ENCODE measurements at regions not wholly inside any gene's neighbourhood (a gene's known extent, or its start where the extent isn't known, plus 50 kb on each side); places are given as distances from the start of the nearest gene placed in this dataset.
"Not testable (repeated sequence)": the region's sequence is repeated elsewhere in the genome, so short reads cannot be mapped to it uniquely, and the experiment has no call there.

DNA sequence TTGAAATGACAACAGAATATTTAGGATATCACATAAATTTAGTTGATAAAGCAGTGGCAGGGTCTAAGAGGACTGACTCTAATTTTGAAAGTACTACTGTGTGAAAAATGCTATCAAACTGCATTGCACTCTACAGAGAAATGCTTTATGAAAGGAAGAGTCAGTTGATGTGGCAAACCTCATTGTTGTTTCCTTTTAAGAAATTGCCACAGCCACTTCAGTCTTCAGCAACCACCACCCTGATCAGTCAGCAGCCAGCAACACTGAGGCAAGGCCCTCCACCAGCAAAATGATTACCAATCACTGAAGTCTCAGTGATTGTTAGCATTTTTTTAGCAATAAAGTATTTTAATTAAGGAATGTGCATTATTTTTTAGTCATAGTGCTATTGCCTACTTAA lies 488.7 kb upstream of the SLC39A10 start:
- DNase-seq (ENCODE audit: low read depth in 2 of 2) = no peak

DNA sequence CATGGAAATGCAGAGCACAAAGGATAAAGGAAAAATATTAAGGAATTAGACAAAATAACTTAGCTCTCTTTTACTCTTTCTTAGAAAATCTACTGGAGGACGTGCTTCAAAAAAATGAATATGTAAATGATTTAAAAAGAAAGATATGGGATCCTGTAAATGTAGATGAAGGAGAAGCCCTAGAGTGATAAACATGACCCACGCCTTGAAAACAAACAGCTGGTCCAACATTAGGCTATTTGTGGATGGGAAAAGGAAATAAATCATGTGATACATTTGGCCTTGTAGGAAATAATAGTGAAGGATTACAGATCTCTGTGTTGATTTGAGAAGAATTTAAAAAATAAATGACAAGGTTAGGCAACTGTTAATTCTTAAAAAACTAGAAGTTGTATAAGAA lies 492.1 kb upstream of the SLC39A10 start:
- no peak for DNase-seq (ENCODE audit: low read depth in 2 of 2)

DNA sequence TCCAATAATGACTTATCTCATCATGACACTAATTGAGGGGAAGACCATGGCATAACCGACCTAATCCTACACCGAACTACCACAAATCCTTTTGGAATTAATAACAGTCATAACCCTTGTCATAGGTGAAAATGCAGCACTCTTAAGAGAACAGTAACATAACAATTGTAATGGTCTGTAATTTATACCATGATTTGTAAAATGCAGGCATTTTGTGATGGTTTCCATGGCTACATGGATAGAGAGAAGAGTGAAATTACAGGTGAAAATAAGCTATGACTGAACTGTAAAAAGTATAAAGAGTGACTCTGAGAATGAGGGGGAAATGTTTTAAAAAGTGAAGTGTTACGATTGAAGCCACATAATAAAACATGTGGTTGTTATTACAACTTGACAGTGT lies 494.1 kb upstream of the SLC39A10 start:
- DNase-seq (ENCODE audit: low read depth in 2 of 2) = no peak

DNA sequence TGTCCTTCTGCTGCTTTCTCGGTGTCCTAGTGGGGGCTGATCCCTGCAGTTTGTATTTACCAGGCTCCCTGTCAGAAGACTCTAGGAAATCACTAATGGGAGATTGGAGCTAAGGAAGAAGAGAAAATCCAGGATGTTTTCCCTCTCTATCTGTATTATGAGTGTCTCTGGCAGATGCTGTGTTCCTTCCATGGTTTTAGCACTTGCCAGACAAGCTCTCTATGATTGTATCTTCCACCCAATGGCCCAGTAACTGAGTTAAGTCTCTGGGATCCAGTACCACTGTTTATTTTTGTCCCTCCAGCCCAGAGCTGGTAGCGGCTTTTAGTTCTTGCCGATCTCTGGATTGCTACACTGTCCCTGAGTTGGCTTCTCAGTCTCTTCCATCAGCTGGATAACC lies 494.8 kb upstream of the SLC39A10 start:
- no peak for DNase-seq (ENCODE audit: low read depth in 2 of 2)

DNA sequence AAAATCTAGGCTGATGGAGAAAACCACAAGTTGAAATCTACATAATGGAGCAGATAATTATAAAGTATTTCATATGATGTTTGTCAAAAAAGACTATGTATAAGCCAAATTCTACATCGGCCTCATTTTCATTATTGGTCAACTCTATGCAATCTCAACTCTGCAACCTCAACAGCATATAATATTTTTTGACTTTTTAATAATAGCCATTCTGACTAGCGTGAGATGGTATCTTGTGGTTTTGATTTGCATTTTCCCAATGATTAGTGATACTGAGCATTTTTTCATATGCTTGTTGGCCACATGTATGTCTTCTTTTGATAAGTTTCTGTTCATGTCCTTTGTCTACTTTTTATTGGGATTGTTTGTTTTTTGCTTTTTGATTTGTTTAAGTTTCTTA lies 496.1 kb upstream of the SLC39A10 start:
- no peak for DNase-seq (ENCODE audit: low read depth in 2 of 2)

DNA sequence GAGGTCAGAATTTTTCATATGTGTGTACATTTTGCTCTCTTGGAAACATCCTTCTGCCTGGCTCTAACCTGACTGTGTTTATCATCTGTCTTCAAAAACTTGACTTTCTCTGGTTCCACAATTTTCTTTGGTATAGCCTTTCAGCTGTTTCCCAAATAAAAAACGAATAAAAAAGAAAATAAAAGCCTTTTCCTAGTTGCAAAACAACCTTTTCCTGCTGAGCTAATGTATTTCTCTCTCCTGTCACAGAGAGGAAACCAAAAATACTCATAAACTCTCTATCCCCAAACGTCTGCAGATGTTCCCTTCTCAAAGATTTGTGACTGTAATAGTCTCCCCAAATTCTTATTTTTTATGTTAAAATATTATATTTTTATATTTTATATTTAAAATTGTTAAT lies 505.3 kb upstream of the SLC39A10 start:
- no peak for DNase-seq (ENCODE audit: low read depth in 2 of 2)

DNA sequence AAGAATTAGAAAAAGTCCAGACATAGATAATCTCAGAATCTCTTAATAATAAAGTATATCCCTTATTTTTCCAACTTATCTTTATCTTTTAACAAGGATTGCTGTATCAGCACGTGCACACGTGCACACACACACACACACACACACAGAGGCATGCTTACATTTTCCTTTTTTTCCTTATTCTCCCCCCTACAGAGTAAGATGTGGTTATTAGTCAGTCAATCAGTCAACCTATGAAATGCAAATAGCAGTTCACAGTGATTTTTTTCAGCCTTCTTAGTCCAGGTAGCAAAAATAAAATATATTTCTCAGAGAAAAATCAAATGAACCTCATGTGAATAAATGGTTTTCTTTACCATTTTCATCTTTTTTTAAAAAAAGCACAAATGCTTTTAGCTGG lies 506.2 kb upstream of the SLC39A10 start:
- DNase-seq (ENCODE audit: low read depth in 2 of 2) = no peak

DNA sequence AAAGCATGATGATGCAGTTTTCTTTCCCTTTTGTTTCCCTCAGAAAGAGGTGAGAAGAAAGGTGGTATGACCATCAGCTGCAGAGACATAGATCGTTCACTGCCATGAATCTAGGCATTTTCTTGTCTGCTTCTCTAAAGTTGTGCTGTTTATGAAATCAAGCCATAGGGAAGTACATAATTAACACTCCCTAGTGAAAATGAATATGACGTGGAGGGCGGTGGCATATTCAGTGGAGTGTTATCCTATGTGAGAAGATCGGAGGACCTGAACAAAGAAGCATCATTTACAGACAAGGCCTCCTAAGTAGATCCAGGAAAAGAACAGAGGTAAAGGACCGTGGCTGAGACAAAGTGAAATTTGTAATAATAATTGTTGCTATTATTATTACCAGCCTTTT lies 509.0 kb upstream of the SLC39A10 start:
- DNase-seq (ENCODE audit: low read depth in 2 of 2) = no peak

DNA sequence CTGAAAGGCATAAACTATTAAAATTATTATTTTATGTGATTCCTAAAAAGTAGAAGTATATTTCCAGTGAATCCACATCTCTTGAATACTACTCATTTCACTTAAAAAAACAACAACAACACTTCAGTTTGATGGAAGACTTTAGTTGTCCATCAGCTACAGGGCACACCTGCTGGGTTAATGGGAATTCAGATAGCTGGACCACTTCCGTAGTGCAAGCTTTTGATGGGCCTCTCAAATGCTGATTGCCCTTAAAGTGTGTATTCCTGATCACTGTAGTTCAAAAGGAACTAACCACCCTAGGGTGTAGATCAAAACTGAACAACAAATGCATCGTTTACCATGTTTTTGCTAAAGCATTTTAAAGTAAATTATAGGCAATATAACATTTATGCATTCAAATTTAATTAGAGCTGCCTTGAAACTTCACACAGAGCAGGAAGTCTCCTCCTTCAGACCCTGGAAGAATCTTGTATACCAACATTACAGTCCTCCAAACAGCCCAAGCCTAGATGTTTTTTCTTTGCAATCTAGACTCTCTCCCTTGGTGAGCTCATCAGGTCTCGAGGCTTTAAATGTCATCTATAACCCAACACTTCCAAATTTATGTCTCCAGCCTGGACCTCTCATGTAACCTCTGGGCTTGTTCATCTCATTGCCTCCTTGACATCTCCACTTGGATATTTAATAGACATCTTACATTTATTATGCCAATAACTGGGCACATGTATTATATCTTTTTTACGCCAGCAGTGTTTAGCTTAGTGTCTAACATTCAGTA lies 510.1 kb upstream of the SLC39A10 start:
- no peak for DNase-seq (ENCODE audit: low read depth in 2 of 2)

DNA sequence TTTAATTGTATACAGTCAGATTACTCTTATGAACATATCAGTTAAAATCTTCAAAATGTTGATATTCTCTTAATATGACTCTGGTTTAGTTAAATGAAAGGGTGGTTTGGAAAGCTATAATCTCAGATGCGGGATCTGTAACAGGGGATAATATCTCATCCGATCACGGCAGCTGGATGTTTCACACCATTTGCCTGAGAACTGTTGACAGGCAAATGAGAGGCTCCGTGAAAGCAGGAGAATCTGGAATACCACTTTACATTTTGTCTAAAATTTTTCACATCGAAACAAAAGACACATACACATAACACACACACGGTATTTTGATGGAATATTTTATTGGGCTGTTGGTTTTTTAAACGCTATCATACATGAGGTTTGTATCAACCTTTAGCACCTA lies 518.6 kb upstream of the SLC39A10 start:
- no peak for DNase-seq (ENCODE audit: low read depth in 2 of 2)

DNA sequence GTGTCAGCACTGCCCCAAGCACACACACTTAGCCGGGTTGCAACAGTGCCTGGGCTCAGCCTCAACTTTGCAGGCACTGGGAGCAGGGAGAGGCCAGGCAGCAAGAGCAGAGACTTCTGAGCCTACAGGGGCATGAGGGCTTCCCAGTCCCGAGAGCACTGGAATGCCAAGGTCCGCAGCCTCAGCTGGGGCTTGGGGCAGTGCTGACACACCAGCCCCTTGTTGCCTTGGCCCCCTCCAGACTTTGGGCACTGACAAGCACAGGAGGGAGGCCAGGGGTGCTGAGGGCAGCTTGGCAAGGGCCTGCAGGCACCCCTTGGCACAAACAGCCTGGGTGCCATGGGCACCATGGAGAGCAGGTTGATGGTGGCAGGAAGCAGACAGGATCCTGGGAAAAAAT lies 531.1 kb upstream of the SLC39A10 start:
- not testable (repeated sequence) for DNase-seq (ENCODE audit: low read depth in 2 of 2)

DNA sequence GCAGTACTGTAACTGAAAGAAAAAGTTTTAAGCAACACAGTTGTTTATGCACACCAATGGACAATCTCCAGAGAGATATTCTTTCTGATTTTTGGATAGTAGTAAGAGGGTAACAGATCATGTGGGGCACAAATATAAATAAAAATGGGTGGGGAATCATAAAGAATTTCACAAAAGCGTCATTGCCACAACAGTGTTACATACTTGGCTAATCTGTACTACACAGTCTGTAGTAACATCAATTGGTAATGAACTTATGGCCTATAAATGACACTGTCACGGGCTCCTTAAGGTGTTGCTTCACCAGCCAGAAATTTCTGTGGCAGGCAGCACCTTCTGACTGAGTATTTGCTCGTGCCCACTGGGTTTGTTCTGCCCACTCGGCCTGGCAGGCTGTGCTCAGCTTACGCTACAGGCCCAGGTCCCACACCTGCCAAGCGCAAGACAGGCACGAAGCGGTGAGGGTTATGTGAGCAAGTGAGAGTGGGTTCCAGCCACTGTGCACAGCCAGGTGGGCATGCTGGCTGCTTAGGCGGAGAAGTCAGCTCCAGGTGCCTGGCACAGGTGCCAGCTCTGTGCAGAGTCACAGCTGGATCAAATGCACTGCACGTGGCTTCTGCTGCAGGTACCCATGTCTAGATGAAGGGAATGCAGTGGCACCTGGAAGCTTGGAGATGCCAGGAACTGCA lies 532.5 kb upstream of the SLC39A10 start:
- no peak for DNase-seq (ENCODE audit: low read depth in 2 of 2)

DNA sequence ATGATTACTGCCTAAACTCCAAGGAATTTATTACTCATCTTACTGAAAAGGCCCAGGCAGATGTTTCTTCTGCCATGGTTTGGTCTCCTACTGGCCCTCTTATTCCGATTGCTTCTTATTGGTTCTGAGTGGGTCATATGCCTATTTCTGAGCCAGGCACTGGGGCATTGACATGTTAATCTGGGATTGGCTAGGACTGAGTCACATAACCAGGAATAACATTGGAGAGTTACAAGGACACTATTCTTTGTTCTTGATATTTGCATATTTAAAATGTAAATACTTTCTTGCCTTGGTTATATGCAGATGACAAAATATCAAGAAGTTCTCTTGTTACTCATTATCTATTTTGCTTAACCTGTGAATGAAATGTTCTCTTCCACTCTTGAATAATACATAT lies 534.4 kb upstream of the SLC39A10 start:
- no peak for DNase-seq (ENCODE audit: low read depth in 2 of 2)

DNA sequence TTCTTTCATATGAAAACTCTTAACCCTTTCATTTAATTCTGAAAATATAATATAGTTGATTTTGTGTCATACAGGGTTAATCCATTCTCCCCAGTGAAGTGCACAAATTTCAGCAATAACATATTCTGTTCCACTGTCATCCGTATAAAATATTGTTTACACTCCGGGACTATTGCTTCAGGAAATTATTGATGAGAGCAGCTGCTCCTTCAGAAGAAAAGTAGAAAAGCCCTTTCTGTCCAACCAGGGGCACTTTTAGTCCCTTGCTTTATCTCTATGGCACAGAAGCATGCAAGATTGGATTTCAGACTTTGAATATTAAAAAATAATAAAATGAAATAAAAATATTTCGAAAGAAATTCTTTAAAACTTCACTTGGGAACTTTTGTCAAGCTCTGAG lies 535.7 kb upstream of the SLC39A10 start:
- DNase-seq (ENCODE audit: low read depth in 2 of 2) = no peak

DNA sequence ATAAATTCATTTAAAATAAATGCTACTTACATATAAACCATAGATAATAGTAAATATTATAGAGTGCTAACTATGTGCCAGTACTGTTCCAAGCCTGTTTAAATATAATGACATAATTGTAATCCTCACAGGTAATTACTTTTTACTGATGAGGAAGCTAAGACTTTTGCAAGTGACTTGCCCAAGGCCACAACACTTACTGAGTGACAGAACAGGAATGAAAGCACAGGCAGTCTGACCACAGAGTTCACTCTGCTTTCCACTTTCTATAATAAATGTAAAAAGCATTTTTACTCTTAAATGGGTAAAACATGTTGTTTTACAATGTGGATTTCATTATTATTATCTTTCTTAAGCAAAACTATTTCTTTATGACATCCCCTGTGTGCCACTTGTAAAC lies 537.8 kb upstream of the SLC39A10 start:
- no peak for DNase-seq (ENCODE audit: low read depth in 2 of 2)

DNA sequence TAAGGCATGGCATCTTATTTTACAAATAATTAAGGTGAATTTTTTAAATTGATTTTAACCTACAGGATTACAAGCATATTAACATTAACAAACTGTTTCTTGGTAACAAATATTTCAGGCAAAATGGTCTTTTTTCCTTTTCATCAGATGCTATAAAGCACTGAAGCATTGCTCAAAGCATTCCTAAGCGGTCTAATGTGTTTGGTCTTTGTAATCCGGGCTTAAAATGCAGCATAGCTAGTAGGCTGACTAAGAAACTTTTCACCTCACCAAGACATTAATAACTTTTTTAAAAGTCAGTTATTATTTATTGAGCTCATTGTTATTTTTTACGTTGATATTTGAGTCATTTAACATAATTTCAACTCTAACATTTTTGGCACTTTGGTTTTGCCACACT lies 538.8 kb upstream of the SLC39A10 start:
- DNase-seq (ENCODE audit: low read depth in 2 of 2) = no peak

DNA sequence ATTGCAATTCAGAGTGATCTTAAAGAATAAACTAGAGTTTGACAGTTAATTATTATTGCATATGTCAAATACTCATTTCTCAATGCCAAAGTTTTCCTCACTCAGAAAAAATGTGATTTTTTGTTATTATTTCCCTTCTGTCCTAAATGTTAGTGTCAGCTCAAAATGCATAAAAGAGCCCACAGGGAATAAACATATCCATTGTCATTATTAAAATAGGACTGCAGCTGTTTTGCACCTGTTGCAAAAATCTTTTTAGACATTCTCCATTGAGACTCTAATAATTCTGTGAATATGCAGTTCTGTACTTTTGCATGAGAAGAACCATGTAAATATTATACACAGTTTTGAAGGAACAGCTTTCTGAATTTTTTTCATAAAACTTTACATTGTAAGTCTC lies 540.0 kb upstream of the SLC39A10 start:
- DNase-seq (ENCODE audit: low read depth in 2 of 2) = no peak

DNA sequence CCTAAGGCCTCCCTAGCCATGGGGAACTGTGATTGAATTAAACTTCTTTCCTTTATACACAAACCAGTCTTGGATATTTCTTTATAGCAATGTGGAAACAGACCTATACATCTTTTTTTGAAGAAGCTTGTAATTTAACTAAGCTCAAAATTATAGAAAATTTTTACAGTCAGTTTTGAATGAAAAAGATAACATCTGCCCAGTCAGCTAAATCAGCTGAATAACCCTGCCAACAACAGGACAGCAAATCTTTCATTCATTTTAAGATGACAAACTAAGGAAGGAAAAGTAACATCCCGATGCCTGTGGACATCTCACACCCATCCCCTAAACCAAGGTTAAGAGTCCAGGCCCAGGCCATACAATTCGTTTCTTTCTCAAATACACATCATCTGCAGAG lies 541.3 kb upstream of the SLC39A10 start:
- no peak for DNase-seq (ENCODE audit: low read depth in 2 of 2)

DNA sequence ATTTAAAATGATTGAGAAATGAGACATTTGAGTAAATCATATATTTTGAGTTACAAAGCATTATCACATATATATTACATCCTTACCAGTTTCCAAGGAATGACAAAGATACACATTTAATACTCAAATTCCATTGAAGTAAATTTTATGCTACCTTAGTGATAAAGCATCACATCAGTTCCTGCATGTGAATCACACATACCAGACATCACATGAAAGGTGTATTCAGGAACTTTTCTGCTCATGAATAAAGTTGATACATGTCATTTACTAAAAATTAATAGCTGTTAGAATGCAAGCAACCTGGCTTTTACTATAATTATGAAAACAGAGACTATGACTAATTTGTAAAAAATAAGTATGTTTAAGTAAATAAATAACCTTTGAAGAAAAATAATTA lies 548.8 kb upstream of the SLC39A10 start:
- no peak for DNase-seq (ENCODE audit: low read depth in 2 of 2)

DNA sequence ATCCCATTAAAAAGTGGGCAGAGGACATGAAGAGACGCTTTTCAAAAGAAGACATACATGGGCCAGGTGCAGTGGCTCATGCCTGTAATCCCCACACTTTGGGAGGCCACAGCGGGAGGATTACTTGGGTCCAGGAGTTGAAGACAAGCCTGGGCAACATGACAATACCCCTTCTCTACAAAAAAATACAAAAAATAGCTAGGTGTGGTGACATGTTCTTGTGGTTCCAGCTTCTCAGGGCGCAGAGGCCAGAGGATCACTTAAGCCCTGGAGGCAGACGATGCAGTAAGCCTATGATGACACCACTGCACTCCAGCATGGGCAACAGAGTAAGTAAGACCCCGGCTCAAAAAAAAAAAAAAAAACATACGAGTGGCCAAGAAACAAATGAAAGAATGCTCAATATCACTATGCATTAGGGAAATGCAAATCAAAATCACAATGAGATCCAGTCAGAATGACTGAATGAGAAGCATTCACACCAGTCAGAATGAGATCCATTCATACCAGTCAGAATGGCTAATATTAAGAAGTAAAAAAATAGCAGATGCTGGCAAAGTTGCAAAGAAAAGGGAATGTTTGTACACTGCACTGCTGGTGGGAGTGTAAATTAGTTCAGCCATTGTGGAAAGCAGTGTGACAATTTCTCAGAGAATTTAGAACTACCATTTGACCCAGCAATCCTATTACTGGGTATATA lies 550.2 kb upstream of the SLC39A10 start:
- DNase-seq (ENCODE audit: low read depth in 2 of 2) = no peak

DNA sequence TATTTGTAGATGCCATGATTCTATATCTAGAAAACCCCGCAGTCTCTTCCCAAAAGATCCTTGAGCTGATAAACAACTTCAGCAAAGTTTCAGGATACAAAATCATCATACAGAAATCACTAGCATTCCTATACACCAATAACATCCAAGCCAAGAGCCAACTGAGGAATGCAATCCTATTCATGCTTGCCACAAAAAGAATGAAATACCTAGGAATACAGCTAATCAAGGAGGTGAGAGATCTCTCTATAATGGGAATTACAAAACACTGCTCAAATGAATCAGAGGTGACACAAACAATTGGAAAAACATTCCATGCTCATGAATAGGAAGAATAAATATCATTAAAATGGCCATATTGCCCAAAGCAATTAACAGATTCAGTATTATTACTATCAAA lies 551.4 kb upstream of the SLC39A10 start:
- DNase-seq (ENCODE audit: low read depth in 2 of 2) = no peak

DNA sequence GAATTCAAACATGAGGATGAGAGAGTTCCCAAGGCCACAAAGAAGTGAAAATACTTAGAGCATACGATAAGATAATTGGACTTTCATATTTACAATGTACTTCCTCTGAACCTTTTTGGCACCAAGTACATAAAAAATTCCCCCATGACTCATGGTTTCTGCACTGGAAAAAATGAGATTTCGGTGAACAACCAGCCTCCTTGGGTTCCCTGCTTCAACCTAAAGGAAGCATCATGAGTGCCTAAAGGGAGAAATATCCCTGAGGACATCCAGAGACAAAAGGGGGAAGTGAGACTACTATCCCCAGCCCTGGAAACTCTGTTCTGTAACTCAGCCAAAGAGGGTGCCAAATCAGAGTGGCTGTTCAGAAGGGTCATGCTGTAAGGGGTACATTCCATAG lies 562.7 kb upstream of the SLC39A10 start:
- DNase-seq (ENCODE audit: low read depth in 2 of 2) = no peak

DNA sequence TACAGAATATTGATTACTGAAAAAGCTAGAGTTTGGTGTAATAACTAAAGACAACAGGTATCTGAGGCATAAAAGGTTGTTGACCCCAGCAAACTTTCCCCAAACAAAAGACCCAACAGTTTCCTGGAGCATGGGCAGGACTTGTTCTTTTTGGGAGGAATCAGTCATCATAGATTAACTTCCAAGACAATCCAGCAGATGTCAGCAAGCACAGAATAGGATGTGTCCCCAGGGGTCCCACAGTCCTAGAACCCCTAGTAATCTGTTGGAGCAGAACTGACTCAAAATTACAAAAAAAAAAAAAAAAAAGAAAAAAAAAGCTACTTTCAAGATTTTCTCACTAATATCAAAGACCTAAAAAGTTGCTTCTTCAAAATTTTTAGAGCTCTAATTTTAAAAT lies 564.7 kb upstream of the SLC39A10 start:
- no peak for DNase-seq (ENCODE audit: low read depth in 2 of 2)

All from stimulated activated CD8-positive, alpha-beta memory T cell treated with anti-CD3 and anti-CD28 coated beads, Interleukin-2, amount 100 ng/mL, for 1 hour (primary cell).